ENCODE measurements at regions not wholly inside any gene's neighbourhood (a gene's known extent, or its start where the extent isn't known, plus 50 kb on each side); places are given as distances from the start of the nearest gene placed in this dataset.
"Not testable (repeated sequence)": the region's sequence is repeated elsewhere in the genome, so short reads cannot be mapped to it uniquely, and the experiment has no call there.

DNA sequence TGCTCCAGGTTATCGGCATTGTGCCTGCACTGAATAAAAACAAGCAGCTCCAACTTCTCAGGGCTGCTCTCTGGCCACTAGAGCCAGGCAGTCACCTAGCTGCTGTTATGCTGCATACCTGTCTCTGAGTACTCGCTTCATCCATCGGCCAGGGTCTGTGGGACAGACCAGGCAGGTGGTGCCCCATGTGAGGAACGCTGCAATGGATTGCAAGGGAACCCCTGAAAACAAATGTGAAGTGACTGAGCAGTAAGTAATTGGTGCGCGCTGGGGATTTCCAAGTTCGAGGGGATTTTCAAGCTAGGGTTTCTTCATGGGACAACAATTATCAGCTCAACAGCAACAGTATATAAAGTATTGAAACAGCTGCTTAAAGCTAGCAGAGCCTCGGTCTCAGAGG is 965.3 kb downstream of the AACS start:
- no peak for DNase-seq

GRCh38 chr12:126033751-126034150 is 968.5 kb downstream of the AACS start:
- no peak for DNase-seq

GRCh38 chr12:126036348-126036747 is 971.1 kb downstream of the AACS start:
- DNase-seq = no peak

DNA sequence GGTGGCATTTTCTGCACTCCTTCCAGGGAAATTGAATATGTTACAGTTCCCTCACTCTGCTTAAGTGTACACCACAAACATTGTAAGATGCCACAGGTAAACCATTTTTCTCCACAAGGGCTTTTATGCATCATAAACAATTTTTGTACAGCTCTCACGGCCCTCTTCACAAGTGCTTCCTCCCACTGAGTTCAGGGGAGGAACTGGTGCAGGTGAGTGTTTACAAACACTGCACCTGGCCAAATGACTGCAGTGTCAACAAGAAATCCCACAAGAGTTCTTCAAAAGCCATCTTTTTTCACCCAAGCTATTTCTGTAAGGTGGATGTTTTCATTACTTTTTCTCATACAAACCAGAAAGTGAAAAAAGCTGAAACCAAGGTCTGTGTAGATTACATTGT is 973.2 kb downstream of the AACS start:
- no peak for DNase-seq

DNA sequence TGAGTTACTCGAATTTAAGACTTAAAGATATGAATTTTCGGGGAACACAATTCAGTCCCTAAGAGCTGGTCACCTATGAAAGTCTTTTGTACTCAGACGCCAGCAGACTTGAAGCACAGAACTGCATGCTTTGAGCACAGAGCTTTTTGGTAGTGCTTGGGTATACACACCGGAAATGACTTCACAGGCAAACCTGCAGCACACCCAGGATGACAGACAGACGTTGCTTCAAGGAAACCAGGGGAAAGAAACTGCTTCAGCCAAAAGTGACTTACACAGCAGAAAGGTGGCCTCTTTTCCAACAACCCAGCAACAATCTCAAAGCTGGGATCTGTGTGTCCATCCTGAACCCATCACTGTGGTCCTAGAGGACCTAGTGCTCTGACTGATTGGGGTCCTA is 975.1 kb downstream of the AACS start:
- DNase-seq = no peak

- no peak for DNase-seq
Observed at GRCh38 chr12:126042286-126042685, 977.1 kb downstream of the AACS start.

DNA sequence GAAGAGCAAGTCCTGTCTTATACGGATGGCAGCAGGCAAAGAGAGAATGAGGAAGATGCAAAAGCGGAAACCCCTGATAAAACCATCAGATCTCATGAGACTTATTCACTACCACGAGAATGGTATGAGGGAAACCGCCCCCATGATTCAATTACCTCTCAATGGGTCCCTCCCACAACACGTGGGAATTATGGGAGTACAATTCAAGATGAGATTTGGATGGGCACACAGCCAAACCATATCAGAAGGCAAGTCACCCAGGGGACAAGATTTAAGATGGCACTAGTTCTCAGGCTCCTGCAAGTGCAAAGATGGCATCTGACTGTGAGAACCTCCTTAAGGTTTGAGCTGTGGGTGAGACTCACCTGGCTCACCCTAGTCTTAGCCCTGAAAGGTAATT is 984.3 kb downstream of the AACS start:
- DNase-seq = not testable (repeated sequence)

DNA sequence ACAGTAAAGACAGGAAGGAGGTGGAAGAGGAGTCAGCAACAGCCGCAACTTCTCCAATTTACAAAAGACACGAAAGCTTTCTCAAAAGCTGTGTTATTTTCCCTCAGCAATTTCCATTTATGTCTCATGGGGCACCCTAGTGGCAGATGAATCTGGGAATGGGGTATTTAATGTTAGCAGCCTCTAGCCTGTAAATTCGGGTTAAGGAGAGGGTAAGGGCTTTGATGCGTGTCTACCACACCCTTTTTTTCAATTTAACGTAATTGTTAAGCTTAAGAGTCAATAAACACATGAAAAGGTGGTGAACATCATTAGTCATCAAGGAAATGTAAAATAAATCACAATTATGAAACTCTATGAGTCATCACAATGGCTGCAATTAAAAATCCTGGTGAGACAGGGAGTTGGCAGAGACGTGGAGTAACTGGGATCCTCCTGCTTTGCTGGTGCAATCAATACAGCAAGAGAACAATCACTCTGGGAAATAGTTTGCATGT is 986.4 kb downstream of the AACS start:
- DNase-seq = no peak

DNA sequence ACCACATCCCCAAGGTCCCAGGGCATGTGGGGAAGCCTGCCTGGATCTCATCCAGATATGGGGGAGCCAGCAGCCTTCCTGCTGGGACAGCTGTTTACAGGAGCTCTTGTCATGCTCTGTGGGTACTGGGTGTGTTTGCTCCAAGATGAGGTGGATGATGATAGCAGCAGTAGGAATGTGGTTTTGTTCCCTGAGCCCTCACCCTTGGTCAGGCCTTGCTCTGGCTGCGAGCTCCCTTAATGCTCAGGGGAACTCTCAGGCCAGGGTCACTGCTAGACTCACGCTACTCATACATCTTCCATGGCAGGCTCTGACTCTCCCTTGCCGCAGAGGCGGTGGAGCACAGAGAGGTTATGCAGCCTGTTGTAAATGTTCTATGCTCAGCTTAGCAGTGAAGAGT is 990.3 kb downstream of the AACS start:
- DNase-seq = no peak

GRCh38 chr12:126061777-126062176 is 996.5 kb downstream of the AACS start:
- DNase-seq = no peak

DNA sequence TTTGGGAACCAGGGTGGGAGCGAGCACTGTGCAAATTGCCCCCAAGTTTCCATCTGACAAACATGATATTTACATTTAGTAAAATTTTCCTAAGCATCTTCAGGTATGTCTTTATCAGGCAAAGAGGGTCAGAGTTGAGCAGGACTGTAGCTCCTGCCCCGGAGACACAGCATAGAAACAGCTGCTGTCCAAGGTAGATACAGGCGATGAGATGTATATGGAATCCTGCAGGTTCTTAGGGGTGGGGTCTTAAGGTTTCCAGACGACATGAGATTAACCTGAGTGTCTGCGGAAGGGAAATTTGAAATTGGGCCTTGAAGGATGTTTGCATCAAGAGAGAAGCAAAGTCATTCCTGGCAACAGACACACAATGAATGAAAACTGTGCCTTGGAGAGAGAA is 998.8 kb downstream of the AACS start:
- DNase-seq = no peak

DNA sequence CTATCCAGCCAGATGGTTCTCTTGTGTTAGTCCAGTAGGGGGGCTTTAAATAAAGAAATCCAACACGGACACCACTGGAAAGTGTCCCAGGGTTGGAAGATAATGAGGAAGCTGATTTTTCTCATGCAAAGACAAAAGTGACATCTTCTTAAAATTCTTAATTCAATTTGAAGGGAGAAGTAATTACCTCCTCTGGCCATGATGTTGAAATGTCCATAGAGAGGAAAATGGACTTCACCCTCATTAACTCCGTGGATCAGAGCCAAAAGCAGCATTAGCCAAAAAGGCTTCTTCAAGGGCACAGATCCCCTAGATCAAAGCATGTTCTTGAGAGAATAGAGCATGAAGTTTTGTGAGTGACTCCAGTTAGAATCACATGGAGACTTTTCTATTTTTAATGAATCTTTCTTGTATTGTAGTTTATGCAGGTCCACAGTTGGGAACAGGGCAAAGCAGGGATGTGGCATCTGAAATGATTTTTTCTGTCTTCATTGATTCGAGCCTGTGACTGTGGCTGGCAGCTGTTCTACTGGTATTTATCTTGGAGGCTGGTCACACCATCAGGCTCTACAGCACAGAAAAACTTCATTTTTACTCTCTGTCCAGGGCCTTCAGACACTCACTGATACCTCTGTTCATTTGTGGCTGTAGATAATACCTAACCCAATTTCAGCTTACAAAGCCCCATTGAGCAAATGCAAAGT is 1002.5 kb downstream of the AACS start:
- no peak for DNase-seq

GRCh38 chr12:126069549-126070165 is 1004.4 kb downstream of the AACS start:
- peak in 1 of 14 donors; percentile 0 for DNase-seq

DNA sequence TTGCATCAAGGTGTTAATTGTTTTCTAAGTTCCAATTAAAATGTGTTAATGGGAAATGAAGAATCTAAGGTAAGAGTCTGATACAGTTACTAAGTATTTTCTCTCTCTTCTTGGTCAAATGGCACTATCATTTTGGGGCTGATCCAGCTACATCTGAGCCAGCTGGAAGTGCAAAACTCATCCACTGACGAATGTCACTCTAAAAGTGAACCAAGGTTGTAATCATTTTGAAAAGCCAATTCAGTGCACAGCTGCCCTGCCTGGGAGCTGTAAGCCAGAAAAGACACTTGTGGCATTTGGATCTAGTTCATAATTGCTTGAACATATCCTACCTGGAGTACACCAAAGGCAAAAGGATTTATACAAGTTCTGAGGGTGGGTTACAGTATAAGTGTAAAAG is 1011.3 kb downstream of the AACS start:
- DNase-seq = no peak

GRCh38 chr12:126083926-126084325 is 1018.7 kb downstream of the AACS start:
- DNase-seq = no peak

DNA sequence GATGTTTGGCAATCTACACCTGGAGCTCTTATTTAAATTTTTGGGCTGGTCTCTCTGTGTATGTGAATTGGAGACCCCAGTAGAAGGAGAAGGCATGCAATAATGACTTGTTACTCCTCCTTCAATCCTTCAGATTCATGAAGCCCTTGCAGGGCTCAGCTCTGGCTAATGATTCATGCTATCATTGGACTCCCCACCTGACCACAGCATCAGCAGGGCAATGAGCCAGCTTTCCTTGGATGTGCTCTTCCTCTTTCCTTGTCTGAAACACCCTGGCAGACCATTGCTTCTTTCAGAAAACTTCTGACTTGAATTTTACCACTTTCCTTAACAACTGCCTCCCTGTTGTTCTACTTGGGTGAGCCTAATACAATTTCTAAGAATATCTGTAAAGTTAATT is 1019.2 kb downstream of the AACS start:
- no peak for DNase-seq

DNA sequence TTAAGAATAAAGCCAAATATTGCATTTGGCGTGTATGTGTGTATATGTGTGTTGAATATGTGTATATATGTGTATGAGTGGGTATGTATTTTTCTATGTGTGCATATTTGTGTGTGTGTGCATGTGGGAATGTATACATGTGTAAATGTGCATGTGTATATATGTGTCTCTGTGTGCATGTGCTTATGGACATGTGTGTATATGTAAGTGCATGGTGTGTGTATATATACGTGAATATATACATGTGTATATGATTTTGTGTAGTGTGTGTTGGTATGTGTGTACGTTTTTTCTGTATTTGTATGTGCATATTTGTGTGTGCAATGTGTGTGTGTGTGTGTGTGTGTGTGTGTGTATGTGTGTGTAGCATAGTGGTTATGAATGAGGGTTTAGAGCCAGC is 1021.0 kb downstream of the AACS start:
- DNase-seq = no peak

- no peak for DNase-seq
Observed at GRCh38 chr12:126087692-126088091, 1022.5 kb downstream of the AACS start.

- no peak for DNase-seq
Observed at GRCh38 chr12:126093908-126094307, 1028.7 kb downstream of the AACS start.

DNA sequence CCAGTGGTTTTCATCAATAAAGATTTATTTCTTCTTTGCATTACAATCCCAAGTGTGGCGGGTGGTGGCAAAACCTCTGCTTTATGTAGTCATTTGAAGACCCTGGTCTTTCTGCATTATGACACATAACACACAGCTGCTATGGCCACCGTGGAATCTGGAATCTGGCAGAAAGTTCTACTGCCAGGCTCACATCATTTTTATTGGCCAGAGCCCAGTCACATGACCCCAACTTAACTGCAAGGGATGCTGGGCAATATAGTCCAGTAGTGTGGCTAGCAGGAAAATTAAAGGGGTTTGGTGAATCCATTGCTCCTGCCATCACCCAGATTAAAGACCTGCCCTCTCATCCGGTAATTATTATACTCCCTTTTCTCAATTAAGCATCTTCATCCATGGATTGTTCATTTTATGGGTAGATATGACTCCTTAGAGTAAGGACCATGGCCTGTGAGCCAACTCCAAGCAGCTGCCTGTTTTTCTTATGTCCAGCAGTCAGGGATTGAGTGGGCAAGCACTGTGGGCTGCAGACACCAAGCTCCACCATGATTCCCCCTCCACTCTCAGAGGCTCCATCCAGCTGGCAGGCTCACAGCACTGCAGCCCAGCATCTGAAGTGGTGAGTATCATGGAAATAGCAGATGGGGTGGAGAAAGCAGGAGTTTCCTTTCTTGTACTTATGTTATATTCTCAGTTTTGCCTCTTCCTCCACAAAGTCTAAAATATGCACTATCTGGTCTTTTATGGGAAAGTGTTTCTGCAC is 1030.7 kb downstream of the AACS start:
- no peak for DNase-seq

DNA sequence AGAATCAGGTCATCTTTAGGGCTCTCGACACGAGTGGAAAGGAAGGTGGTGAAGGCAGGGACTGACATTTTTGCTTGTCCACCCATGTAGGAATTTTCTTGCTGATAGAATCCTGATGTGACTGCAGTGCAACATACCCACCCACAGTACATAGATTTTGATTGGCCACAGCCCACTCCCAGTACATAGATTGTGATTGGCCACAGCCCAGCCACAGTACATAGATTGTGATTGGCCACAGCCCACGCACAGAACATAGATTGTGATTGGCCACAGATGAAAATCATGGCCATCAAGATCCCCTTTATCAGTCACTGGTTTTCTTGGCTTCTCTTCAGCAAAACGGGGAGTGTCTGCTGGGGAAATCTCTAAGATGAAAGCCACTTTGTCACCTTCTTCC is 1041.5 kb downstream of the AACS start:
- no peak for DNase-seq

DNA sequence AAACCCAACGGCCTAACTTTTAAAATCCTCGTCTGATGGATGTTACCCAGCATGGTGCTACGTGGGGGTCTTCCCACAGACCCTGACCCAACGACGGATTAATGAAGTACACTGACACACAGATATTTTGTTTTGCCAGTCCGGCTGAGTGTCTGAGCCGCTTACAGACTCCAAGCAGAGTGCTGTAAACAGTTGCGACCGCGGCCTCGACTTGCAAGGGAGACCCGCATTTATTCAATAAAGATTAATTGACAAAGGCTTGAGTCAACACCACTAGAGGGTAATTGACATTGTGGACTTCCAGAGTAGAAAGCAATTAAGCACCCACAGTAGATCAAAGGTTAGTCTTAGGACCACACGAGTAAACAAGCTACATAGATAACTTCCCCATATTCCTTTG is 1042.4 kb downstream of the AACS start:
- DNase-seq = no peak

GRCh38 chr12:126108247-126108646 is 1043.0 kb downstream of the AACS start:
- no peak for DNase-seq

DNA sequence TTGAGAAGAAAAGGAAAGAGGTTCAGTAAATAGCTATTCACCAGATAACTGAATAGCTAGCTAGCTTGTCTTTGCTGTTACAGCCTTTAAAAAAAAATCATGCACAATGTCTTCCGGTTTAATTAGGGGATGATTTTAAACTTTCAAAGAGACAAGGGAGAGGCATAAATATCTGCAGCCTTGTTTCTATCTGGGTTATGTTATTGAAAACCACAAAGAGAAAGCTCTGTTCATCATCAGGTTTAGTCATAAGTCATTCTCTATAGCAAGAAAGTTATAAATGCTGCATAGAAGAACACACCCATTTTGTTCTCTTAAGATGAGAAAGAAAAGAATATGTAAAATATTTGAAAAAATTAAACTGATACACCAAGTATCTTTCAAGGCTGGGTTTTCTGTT is 1046.9 kb downstream of the AACS start:
- no peak for DNase-seq

Measured in C1 segment of cervical spinal cord (tissue), 14 donors.